Skeletal muscle tissue (tissue), 3 donors: ENCODE measurements at regions not wholly inside any gene's neighbourhood (a gene's known extent, or its start where the extent isn't known, plus 50 kb on each side); places are given as distances from the start of the nearest gene placed in this dataset.
"Not testable (repeated sequence)": the region's sequence is repeated elsewhere in the genome, so short reads cannot be mapped to it uniquely, and the experiment has no call there.

Experiments used
- H3K27ac ChIP-seq: one replicate; pipeline ENCODE4 v1.7.0; 2013; ENCODE audit warnings: mild to moderate bottlenecking, low read depth, low read length, inconsistent platforms
- H3K27me3 ChIP-seq, 3 donors: one replicate each; pipeline ENCODE4 v1.7.0; 2013; ENCODE audit warnings: low read length in 3 of 3; ENCODE audit not compliant: control insufficient read depth in 3 of 3, insufficient read depth in 3 of 3
- H3K36me3 ChIP-seq, 3 donors: one replicate each; pipeline ENCODE4 v1.7.0; 2013; ENCODE audit warnings: low read length in 3 of 3; ENCODE audit not compliant: control insufficient read depth in 3 of 3, insufficient read depth in 3 of 3
- H3K4me1 ChIP-seq, 3 donors: one replicate each; pipeline ENCODE4 v1.7.0; 2013; ENCODE audit warnings: low read length in 3 of 3, mild to moderate bottlenecking in 3 of 3; ENCODE audit not compliant: control insufficient read depth in 3 of 3, insufficient read depth in 3 of 3
- H3K4me3 ChIP-seq, 3 donors: one replicate each; pipeline ENCODE4 v1.7.0; 2013; ENCODE audit warnings: low read length in 3 of 3
- H3K9ac ChIP-seq, 3 donors: one replicate each; pipeline ENCODE4 v1.7.0; 2013; ENCODE audit warnings: low read length in 3 of 3, mild to moderate bottlenecking in 3 of 3, moderate library complexity in 2 of 3, low read depth in 1 of 3
- H3K9me3 ChIP-seq, 3 donors: one replicate each; pipeline ENCODE4 v1.7.0; 2013; ENCODE audit warnings: low read length in 3 of 3; ENCODE audit not compliant: control insufficient read depth in 3 of 3
- donor health status: Osteomylitis.

- H3K4me3 ChIP-seq, H3K27me3 ChIP-seq, H3K36me3 ChIP-seq, H3K4me1 ChIP-seq, H3K27ac ChIP-seq, H3K9me3 ChIP-seq, H3K9ac ChIP-seq: not testable (repeated sequence)
Observed at GRCh38 chr7:6958371-6958770, 132.3 kb upstream of the CCZ1B start.

DNA sequence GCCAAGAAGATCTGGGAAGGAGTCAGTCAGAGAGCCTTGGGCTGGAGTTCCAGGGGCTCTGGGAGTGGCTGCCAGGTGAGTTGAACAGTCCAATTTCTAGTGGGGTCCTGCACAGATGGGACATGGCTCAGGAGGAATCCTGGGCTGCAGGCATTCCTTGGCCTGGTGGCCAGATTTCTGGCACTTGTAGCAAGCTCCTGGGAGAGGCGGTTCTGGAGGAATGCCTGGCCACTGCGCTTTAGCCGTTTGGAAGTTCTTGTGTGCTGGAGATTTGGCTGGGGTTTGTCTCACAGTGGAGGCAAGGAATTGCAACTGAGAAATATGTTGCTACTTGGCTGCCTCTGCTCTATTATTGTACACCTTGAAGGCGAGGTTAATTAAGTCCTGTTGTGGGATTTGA lies 133.9 kb upstream of the CCZ1B start:
- not testable (repeated sequence) for H3K9ac ChIP-seq, H3K4me1 ChIP-seq

DNA sequence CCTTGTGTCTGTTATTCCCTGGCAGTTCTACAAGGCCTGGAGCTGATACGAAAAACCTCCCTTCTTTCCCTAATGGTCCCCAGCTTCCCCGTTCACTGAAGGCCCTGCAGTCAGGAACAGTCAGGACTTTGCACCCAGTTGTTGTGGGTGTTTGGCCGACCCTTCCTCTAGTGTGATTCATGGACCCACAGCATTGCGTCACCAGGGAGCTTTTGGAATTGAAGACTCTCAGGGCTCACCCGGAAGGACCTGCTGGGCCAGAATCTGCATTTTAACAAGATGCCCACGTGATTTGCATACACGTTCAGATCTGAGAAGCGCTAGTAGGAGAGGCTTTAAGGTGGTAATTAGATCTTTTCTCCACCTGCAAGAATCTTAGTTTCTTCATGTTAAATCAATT lies 136.8 kb upstream of the CCZ1B start:
- H3K4me3 ChIP-seq, H3K9ac ChIP-seq, H3K27me3 ChIP-seq, H3K36me3 ChIP-seq, H3K4me1 ChIP-seq, H3K9me3 ChIP-seq, H3K27ac ChIP-seq: not testable (repeated sequence)

More for the DNA sequence above, 133.9 kb upstream of the CCZ1B start:
- H3K4me3 ChIP-seq, H3K27me3 ChIP-seq, H3K27ac ChIP-seq, H3K36me3 ChIP-seq, H3K9me3 ChIP-seq: not testable (repeated sequence)

DNA sequence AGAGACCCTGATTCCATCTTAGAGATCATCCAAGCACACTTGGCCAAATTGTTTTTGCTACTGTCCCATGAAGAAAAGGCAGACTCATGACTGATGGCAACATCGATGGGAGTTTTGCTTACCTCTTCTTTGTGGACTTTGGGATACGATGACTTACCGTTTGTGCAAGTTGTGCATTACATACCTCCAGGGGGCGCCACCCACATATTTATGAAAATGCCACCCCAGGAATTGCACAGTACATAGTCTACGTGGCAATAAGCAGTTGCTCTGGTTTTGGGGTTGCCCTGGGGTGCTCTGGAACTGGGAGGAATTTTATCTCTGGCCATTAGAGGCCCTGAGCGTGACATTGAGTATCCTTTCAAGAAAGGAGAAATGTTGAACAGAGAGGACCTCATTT lies 139.0 kb upstream of the CCZ1B start:
- H3K27me3 ChIP-seq, H3K4me1 ChIP-seq, H3K27ac ChIP-seq, H3K4me3 ChIP-seq, H3K9ac ChIP-seq, H3K9me3 ChIP-seq, H3K36me3 ChIP-seq: not testable (repeated sequence)

DNA sequence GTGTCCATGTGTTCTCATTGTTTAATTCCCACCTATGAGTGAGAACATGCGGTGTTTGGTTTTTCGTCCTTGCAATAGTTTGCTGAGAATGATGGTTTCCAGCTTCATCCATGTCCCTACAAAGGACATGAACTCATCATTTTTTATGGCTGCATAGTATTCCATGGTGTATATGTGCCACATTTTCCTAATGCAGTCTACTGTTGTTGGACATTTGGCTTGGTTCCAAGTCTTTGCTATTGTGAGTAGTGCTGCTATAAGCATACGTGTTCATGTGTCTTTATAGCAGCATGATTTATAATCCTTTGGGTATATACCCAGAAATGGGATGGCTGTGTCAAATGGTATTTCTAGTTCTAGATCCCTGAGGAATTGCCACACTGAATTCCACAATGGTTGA lies 144.1 kb upstream of the CCZ1B start:
- not testable (repeated sequence) for H3K27me3 ChIP-seq, H3K4me1 ChIP-seq, H3K36me3 ChIP-seq, H3K27ac ChIP-seq, H3K9ac ChIP-seq, H3K9me3 ChIP-seq, H3K4me3 ChIP-seq

DNA sequence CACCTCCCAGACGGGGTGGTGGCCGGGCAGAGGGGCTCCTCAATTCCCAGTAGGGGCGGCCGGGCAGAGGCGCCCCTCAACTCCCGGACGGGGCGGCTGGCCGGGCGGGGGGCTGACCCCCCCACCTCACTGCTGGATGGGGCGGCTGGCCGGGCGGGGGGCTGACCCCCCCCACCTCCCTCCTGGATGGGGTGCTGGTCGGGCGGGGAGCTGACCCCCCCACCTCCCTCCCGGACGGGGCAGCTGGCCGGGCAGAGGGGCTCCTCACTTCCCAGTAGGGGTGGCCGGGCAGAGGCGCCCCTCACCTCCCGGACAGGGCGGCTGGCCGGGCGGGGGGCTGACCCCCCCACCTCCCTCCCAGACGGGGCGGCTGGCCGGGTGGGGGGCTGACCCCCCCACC lies 148.8 kb upstream of the CCZ1B start:
- not testable (repeated sequence) for H3K36me3 ChIP-seq, H3K4me3 ChIP-seq, H3K27me3 ChIP-seq, H3K9me3 ChIP-seq, H3K27ac ChIP-seq, H3K4me1 ChIP-seq, H3K9ac ChIP-seq

- not testable (repeated sequence) for H3K36me3 ChIP-seq, H3K9ac ChIP-seq, H3K4me3 ChIP-seq, H3K9me3 ChIP-seq, H3K27me3 ChIP-seq, H3K27ac ChIP-seq, H3K4me1 ChIP-seq
Observed at GRCh38 chr7:6975346-6975745, 149.3 kb upstream of the CCZ1B start.

GRCh38 chr7:6977368-6977767 lies 151.3 kb upstream of the CCZ1B start:
- not testable (repeated sequence) for H3K9me3 ChIP-seq, H3K9ac ChIP-seq, H3K36me3 ChIP-seq, H3K27me3 ChIP-seq, H3K4me3 ChIP-seq, H3K4me1 ChIP-seq, H3K27ac ChIP-seq

GRCh38 chr7:6978326-6978725 lies 152.3 kb upstream of the CCZ1B start:
- H3K4me1 ChIP-seq, H3K9me3 ChIP-seq, H3K36me3 ChIP-seq: not testable (repeated sequence)

GRCh38 chr7:6979456-6979855 lies 153.4 kb upstream of the CCZ1B start:
- H3K4me1 ChIP-seq, H3K36me3 ChIP-seq, H3K27ac ChIP-seq, H3K9me3 ChIP-seq, H3K9ac ChIP-seq, H3K4me3 ChIP-seq, H3K27me3 ChIP-seq: not testable (repeated sequence)

More at GRCh38 chr7:6978326-6978725, 152.3 kb upstream of the CCZ1B start:
- not testable (repeated sequence) for H3K27me3 ChIP-seq, H3K27ac ChIP-seq, H3K9ac ChIP-seq, H3K4me3 ChIP-seq

GRCh38 chr7:6982375-6982774 lies 156.3 kb upstream of the CCZ1B start:
- H3K4me1 ChIP-seq, H3K36me3 ChIP-seq, H3K9me3 ChIP-seq, H3K27me3 ChIP-seq, H3K27ac ChIP-seq, H3K9ac ChIP-seq, H3K4me3 ChIP-seq: not testable (repeated sequence)
